Transverse colon (tissue), 3 donors: ENCODE measurements at regions not wholly inside any gene's neighbourhood (a gene's known extent, or its start where the extent isn't known, plus 50 kb on each side); places are given as distances from the start of the nearest gene placed in this dataset.

ENCODE experiments used
- EP300 ChIP-seq: sonication (generic); formaldehyde crosslinking; IDR thresholded peaks from one replicate; pipeline ENCODE4 v1.6.1; 2017; ENCODE audit warnings: antibody characterized with exemption, low read depth
- POLR2A ChIP-seq: fragments of 450-650 bp; IDR thresholded peaks from one replicate; pipeline ENCODE4 v1.6.1; 2016; ENCODE audit warnings: antibody characterized with exemption, mild to moderate bottlenecking, moderate library complexity
- TF ChIP-seq, protein P1 (sequence below), 5 experiments: fragments of 200-600 bp in 3 of 5; fragments of 450-650 bp in 2 of 5; sonication (generic) in 3 of 5; IDR thresholded peaks; 1 replicate in 2 of 5; 2 replicates in 3 of 5; pipeline ENCODE4 v1.5.1; 2016 to 2017; ENCODE audit warnings: antibody characterized with exemption in 5 of 5, inconsistent platforms in 3 of 5, mild to moderate bottlenecking in 2 of 5, moderate library complexity in 1 of 5

DNA sequence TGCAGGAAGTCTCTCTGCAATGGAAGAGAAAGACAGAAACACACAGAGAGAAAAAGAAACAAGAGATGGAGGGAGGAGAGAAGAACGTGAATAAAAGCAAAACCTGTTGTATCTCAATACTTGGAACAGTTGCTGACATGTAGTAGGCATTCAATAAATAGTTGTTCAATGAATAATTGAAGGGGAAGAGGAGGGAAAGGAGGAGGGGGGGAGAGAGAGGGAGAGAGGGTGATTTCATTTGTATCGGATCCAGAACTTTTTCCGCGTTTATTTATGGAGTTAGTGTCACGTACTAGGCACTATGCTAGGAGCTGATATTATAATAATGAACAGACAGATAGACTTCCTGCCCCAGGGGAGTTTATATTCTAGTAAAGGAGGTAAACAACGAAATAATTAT is 144.1 kb downstream of the OMA1 start:
- TF ChIP-seq, protein P1, sequence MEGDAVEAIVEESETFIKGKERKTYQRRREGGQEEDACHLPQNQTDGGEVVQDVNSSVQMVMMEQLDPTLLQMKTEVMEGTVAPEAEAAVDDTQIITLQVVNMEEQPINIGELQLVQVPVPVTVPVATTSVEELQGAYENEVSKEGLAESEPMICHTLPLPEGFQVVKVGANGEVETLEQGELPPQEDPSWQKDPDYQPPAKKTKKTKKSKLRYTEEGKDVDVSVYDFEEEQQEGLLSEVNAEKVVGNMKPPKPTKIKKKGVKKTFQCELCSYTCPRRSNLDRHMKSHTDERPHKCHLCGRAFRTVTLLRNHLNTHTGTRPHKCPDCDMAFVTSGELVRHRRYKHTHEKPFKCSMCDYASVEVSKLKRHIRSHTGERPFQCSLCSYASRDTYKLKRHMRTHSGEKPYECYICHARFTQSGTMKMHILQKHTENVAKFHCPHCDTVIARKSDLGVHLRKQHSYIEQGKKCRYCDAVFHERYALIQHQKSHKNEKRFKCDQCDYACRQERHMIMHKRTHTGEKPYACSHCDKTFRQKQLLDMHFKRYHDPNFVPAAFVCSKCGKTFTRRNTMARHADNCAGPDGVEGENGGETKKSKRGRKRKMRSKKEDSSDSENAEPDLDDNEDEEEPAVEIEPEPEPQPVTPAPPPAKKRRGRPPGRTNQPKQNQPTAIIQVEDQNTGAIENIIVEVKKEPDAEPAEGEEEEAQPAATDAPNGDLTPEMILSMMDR (IDR thresholded peaks at IDR 0.05), result no peak
- TF ChIP-seq EP300 (no peak), POLR2A (no peak)
